SK-N-MC (cell line): ENCODE measurements at regions not wholly inside any gene's neighbourhood (a gene's known extent, or its start where the extent isn't known, plus 50 kb on each side); places are given as distances from the start of the nearest gene placed in this dataset.

Experiments used
- FOXP2 ChIP-seq: optimal IDR thresholded peaks from 2 replicates; pipeline ENCODE3; 2011; ENCODE audit warnings: mild to moderate bottlenecking, moderate library complexity; ENCODE audit not compliant: insufficient read depth; ENCODE audit errors: extremely low read length, control extremely low read depth
- POLR2AphosphoS5 ChIP-seq: IDR thresholded peaks from 2 replicates; pipeline ENCODE4 v1.6.1; 2012; ENCODE audit warnings: mild to moderate bottlenecking, low read depth, low read length, borderline replicate concordance

DNA sequence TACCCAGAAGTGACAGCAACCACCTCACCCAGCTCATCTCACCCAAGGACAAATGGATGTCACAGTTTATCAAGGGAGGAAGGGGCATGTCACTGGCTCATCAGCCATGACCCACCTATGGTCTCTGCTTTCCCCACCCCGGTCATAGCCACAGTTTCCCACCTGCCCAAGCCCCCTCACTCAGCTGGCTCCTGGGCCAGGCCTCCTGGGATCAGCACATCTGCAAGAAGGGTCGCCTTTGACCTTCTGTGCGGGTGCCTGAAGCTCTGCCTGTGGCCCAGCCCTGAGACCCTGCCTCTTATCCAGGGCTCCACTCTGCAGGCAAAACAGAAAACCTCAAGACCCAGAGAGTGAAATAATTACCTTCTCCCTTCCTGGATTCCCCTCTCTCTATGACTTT, 236.4 kb downstream of the BUD13 start:
- TF ChIP-seq POLR2AphosphoS5 = no peak
- no peak for TF ChIP-seq FOXP2
